SKM-1 (cell line): ENCODE measurements at regions not wholly inside any gene's neighbourhood (a gene's known extent, or its start where the extent isn't known, plus 50 kb on each side); places are given as distances from the start of the nearest gene placed in this dataset.

Experiments used
- DNase-seq: peaks from one replicate; lab custom pipeline; 2025; ENCODE audit not compliant: unreplicated experiment; lab: John Stamatoyannopoulos, UW

GRCh38 chr22:49191506-49191980, 636.1 kb downstream of the BRD1 start:
- no peak for DNase-seq

- DNase-seq = no peak
These were observed 636.7 kb downstream of the BRD1 start for GRCh38 chr22:49190816-49191505.

GRCh38 chr22:49189871-49190270, 637.8 kb downstream of the BRD1 start:
- no peak for DNase-seq

GRCh38 chr22:49188591-49188990, 639.1 kb downstream of the BRD1 start:
- DNase-seq = no peak

- no peak for DNase-seq
These were observed 639.6 kb downstream of the BRD1 start for GRCh38 chr22:49188091-49188490.

- no peak for DNase-seq
These were observed 640.9 kb downstream of the BRD1 start for GRCh38 chr22:49186762-49187161.

- no peak for DNase-seq
These were observed 641.4 kb downstream of the BRD1 start for GRCh38 chr22:49186293-49186692.

GRCh38 chr22:49185312-49185969, 642.2 kb downstream of the BRD1 start:
- DNase-seq = no peak

GRCh38 chr22:49184736-49185135, 642.9 kb downstream of the BRD1 start:
- no peak for DNase-seq

GRCh38 chr22:49183826-49184216, 643.9 kb downstream of the BRD1 start:
- DNase-seq = no peak

GRCh38 chr22:49183208-49183825, 644.4 kb downstream of the BRD1 start:
- no peak for DNase-seq

GRCh38 chr22:49182416-49182815, 645.3 kb downstream of the BRD1 start:
- DNase-seq = no peak

- no peak for DNase-seq
These were observed 645.7 kb downstream of the BRD1 start for GRCh38 chr22:49181942-49182341.

GRCh38 chr22:49181431-49181830, 646.2 kb downstream of the BRD1 start:
- no peak for DNase-seq

GRCh38 chr22:49180683-49181024, 647.0 kb downstream of the BRD1 start:
- no peak for DNase-seq

GRCh38 chr22:49179886-49180682, 647.6 kb downstream of the BRD1 start:
- no peak for DNase-seq

GRCh38 chr22:49179175-49179574, 648.5 kb downstream of the BRD1 start:
- no peak for DNase-seq

- no peak for DNase-seq
These were observed 649.2 kb downstream of the BRD1 start for GRCh38 chr22:49178246-49179005.

- DNase-seq = no peak
These were observed 650.0 kb downstream of the BRD1 start for GRCh38 chr22:49177666-49178065.

- DNase-seq = no peak
These were observed 650.7 kb downstream of the BRD1 start for GRCh38 chr22:49176956-49177355.

- DNase-seq = no peak
These were observed 657.6 kb downstream of the BRD1 start for GRCh38 chr22:49170053-49170452.
